ENCODE measurements at regions not wholly inside any gene's neighbourhood (a gene's known extent, or its start where the extent isn't known, plus 50 kb on each side); places are given as distances from the start of the nearest gene placed in this dataset.

- H3K27ac ChIP-seq: no peak overlapping the region
- H3K4me1 ChIP-seq: no peaks in the 10 kb centered on the region
- in situ Hi-C loops (cut with MboI; ENCODE audit: low sequenced_read_pairs in 4 of 4): no loop called here
- ATAC-seq: no peak
- no peaks in the 10 kb centered on the region for H3K27me3 ChIP-seq
- no peak overlapping the region for H3K4me3 ChIP-seq
- no peaks in the 10 kb centered on the region for H3K9me3 ChIP-seq
- no peak for DNase-seq
- intact Hi-C loops (cut with DNase I; ENCODE audit: low total_unique reads): no loop called here
- H3K36me3 ChIP-seq: no peaks in the 10 kb centered on the region
- TF ChIP-seq POLR2A (IDR thresholded peaks at IDR 0.05): no peak
- TF ChIP-seq, protein P1, sequence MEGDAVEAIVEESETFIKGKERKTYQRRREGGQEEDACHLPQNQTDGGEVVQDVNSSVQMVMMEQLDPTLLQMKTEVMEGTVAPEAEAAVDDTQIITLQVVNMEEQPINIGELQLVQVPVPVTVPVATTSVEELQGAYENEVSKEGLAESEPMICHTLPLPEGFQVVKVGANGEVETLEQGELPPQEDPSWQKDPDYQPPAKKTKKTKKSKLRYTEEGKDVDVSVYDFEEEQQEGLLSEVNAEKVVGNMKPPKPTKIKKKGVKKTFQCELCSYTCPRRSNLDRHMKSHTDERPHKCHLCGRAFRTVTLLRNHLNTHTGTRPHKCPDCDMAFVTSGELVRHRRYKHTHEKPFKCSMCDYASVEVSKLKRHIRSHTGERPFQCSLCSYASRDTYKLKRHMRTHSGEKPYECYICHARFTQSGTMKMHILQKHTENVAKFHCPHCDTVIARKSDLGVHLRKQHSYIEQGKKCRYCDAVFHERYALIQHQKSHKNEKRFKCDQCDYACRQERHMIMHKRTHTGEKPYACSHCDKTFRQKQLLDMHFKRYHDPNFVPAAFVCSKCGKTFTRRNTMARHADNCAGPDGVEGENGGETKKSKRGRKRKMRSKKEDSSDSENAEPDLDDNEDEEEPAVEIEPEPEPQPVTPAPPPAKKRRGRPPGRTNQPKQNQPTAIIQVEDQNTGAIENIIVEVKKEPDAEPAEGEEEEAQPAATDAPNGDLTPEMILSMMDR (IDR thresholded peaks at IDR 0.05 in 4 of 5, conservative IDR thresholded peaks at IDR 0.05 in 1 of 5): no peak
These were observed 361.4 kb upstream of the PTBP2 start for GRCh38 chr1:96360036-96360795.

GRCh38 chr1:96361271-96361856 lies 360.2 kb upstream of the PTBP2 start:
- intact Hi-C loops (cut with DNase I; ENCODE audit: low total_unique reads): no loop called here
- TF ChIP-seq POLR2A (IDR thresholded peaks at IDR 0.05): no peak
- TF ChIP-seq, protein P1 (IDR thresholded peaks at IDR 0.05 in 4 of 5, conservative IDR thresholded peaks at IDR 0.05 in 1 of 5): no peak
- Histone ChIP-seq H3K27ac (no peak overlapping the region), H3K36me3 (no peaks in the 10 kb centered on the region), H3K27me3 (no peaks in the 10 kb centered on the region), H3K4me1 (no peaks in the 10 kb centered on the region), H3K9me3 (no peaks in the 10 kb centered on the region), H3K4me3 (no peak overlapping the region)
- DNase-seq: no peak
- ATAC-seq: no peak
- in situ Hi-C loops (cut with MboI; ENCODE audit: low sequenced_read_pairs in 4 of 4): no loop called here

- intact Hi-C loops (cut with DNase I; ENCODE audit: low total_unique reads): no loop called here
- no peak overlapping the region for H3K4me3 ChIP-seq
- DNase-seq (no peak), ATAC-seq (no peak)
- no peaks in the 10 kb centered on the region for H3K4me1 ChIP-seq
- TF ChIP-seq, protein P1 (IDR thresholded peaks at IDR 0.05 in 4 of 5, conservative IDR thresholded peaks at IDR 0.05 in 1 of 5): no peak
- no peak for TF ChIP-seq POLR2A (IDR thresholded peaks at IDR 0.05)
- in situ Hi-C loops (cut with MboI; ENCODE audit: low sequenced_read_pairs in 4 of 4): no loop called here
- no peaks in the 10 kb centered on the region for H3K9me3 ChIP-seq
- no peaks in the 10 kb centered on the region for H3K36me3 ChIP-seq
- H3K27ac ChIP-seq: no peak overlapping the region
- H3K27me3 ChIP-seq: no peaks in the 10 kb centered on the region
These were observed 359.6 kb upstream of the PTBP2 start for GRCh38 chr1:96361961-96362360.

DNA sequence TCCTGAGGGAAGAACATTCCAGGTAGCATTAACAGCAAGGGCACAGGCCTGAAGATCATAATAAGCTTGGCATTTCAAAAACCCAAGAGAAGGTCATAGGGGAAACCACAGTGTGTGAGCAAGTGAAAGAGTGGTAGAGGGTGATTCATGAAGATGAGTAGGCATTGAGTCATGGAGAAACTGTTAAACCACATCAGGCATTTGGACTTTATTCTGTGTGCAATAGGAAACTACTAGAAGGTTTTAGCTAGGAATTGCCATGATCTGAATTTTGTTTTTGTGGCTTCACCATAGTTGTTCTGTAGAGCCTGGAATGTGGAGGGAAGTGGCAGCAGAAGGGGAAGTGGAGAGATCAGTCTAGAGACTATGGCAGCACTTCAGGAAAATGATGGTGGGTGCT lies 359.0 kb upstream of the PTBP2 start:
- H3K4me3 ChIP-seq: no peak overlapping the region
- no peaks in the 10 kb centered on the region for H3K9me3 ChIP-seq
- H3K27me3 ChIP-seq: no peaks in the 10 kb centered on the region
- in situ Hi-C loops (cut with MboI; ENCODE audit: low sequenced_read_pairs in 4 of 4): no loop called here
- H3K27ac ChIP-seq: no peak overlapping the region
- no peaks in the 10 kb centered on the region for H3K4me1 ChIP-seq
- intact Hi-C loops (cut with DNase I; ENCODE audit: low total_unique reads): no loop called here
- DNase-seq: no peak
- H3K36me3 ChIP-seq: no peaks in the 10 kb centered on the region
- TF ChIP-seq, protein P1 (IDR thresholded peaks at IDR 0.05 in 4 of 5, conservative IDR thresholded peaks at IDR 0.05 in 1 of 5): no peak
- no peak for TF ChIP-seq POLR2A (IDR thresholded peaks at IDR 0.05)
- ATAC-seq: no peak

Data from gastrocnemius medialis (tissue), 4 donors.